DND-41 (cell line): ENCODE measurements at regions not wholly inside any gene's neighbourhood (a gene's known extent, or its start where the extent isn't known, plus 50 kb on each side); places are given as distances from the start of the nearest gene placed in this dataset.

Experiments used
- ATAC-seq: fragments of 200-7000 bp; cut with Tn5 transposase; 3 replicates; pipeline ENCODE4 v1.9.1; 2021; ENCODE audit warnings: low read depth; ENCODE audit not compliant: insufficient read depth
- DNase-seq: peaks from one replicate; pipeline ENCODE4 v3.0.0-alpha.2; 2020
- H2AFZ ChIP-seq: 2 replicates; pipeline ENCODE4 v1.6.0; 2012; ENCODE audit warnings: low read depth, low read length
- H3K27ac ChIP-seq: 2 replicates; pipeline ENCODE4 v1.5.1; 2012; ENCODE audit warnings: low read length, inconsistent platforms
- H3K27me3 ChIP-seq: fragments of 200-600 bp; sonication (generic); 2 replicates; pipeline ENCODE4 v1.6.0; 2012; ENCODE audit warnings: low read length, mild to moderate bottlenecking, inconsistent platforms; ENCODE audit not compliant: insufficient read depth, poor library complexity
- H3K36me3 ChIP-seq: 2 replicates; pipeline ENCODE4 v1.5.1; 2012; ENCODE audit warnings: low read length, inconsistent platforms; ENCODE audit not compliant: insufficient read depth
- H3K4me1 ChIP-seq: 2 replicates; pipeline ENCODE4 v1.5.1; 2012; ENCODE audit warnings: mild to moderate bottlenecking, low read length; ENCODE audit not compliant: insufficient read depth
- H3K4me2 ChIP-seq: 2 replicates; pipeline ENCODE4 v1.6.0; 2012; ENCODE audit warnings: mild to moderate bottlenecking, moderate library complexity, low read length, inconsistent platforms; ENCODE audit not compliant: insufficient read depth
- H3K4me3 ChIP-seq, 2 experiments: fragments of 200-600 bp in 1 of 2; shearing (Covaris generic) in 1 of 2; 2 replicates each; pipeline ENCODE4 v1.5.1; 2012 to 2016; ENCODE audit warnings: inconsistent platforms in 2 of 2, low read length in 2 of 2, mild to moderate bottlenecking in 2 of 2, low read depth in 1 of 2, moderate library complexity in 1 of 2
- H3K79me2 ChIP-seq: 2 replicates; pipeline ENCODE4 v1.6.0; 2012; ENCODE audit warnings: low read length, inconsistent platforms; ENCODE audit not compliant: insufficient read depth
- H3K9ac ChIP-seq: 2 replicates; pipeline ENCODE4 v1.6.0; 2012; ENCODE audit warnings: low read depth, mild to moderate bottlenecking, inconsistent platforms, low read length, moderate library complexity
- H3K9me3 ChIP-seq: 2 replicates; pipeline ENCODE4 v1.5.1; 2012; ENCODE audit warnings: low read length, moderate library complexity, mild to moderate bottlenecking, inconsistent platforms; ENCODE audit not compliant: insufficient read depth, severe bottlenecking
- H4K20me1 ChIP-seq: 2 replicates; pipeline ENCODE4 v1.6.0; 2012; ENCODE audit warnings: low read length; ENCODE audit not compliant: insufficient read depth
- CTCF ChIP-seq: IDR thresholded peaks from 2 replicates; pipeline ENCODE4 v1.5.1; 2012; ENCODE audit warnings: borderline replicate concordance, low read length, moderate library complexity, mild to moderate bottlenecking; ENCODE audit not compliant: poor library complexity, severe bottlenecking; ENCODE audit errors: extremely low read depth
- EZH2 ChIP-seq: IDR thresholded peaks from 3 replicates; pipeline ENCODE4 v1.6.1; 2012; ENCODE audit warnings: borderline replicate concordance, low read depth, mild to moderate bottlenecking, moderate library complexity, low read length, inconsistent platforms; ENCODE audit not compliant: severe bottlenecking

GRCh38 chr1:80054129-80054528 is 1047.6 kb upstream of the ADGRL4 start:
- TF ChIP-seq CTCF: no peak
- TF ChIP-seq EZH2: no peak
- Histone ChIP-seq H3K36me3 (no peaks in the 10 kb centered on the region), H3K4me1 (no peaks in the 10 kb centered on the region), H3K27me3 (no peaks in the 10 kb centered on the region), H3K27ac (no peak overlapping the region), H3K9me3 (peaks cover 7% of the 10 kb centered on the region), H3K79me2 (no peaks in the 10 kb centered on the region), H2AFZ (no peak overlapping the region), H3K9ac (no peak overlapping the region), H4K20me1 (no peaks in the 10 kb centered on the region), H3K4me3 (no peak overlapping the region), H3K4me2 (no peak overlapping the region)
- DNase-seq: no peak
- ATAC-seq: no peak

GRCh38 chr1:80053613-80054012 is 1047.1 kb upstream of the ADGRL4 start:
- Histone ChIP-seq H3K27me3 (no peaks in the 10 kb centered on the region), H3K9ac (no peak overlapping the region), H3K79me2 (no peaks in the 10 kb centered on the region), H3K4me3 (no peak overlapping the region), H3K4me1 (no peaks in the 10 kb centered on the region), H2AFZ (no peak overlapping the region), H3K4me2 (no peak overlapping the region), H3K27ac (no peak overlapping the region), H3K9me3 (peaks cover 7% of the 10 kb centered on the region), H3K36me3 (no peaks in the 10 kb centered on the region), H4K20me1 (no peaks in the 10 kb centered on the region)
- TF ChIP-seq EZH2: no peak
- TF ChIP-seq CTCF: no peak
- DNase-seq: no peak
- no peak for ATAC-seq

GRCh38 chr1:80050523-80050922 is 1044.0 kb upstream of the ADGRL4 start:
- TF ChIP-seq EZH2 (no peak), CTCF (no peak)
- no peaks in the 10 kb centered on the region for H3K36me3 ChIP-seq
- no peak overlapping the region for H2AFZ ChIP-seq
- no peaks in the 10 kb centered on the region for H3K79me2 ChIP-seq
- H4K20me1 ChIP-seq: no peaks in the 10 kb centered on the region
- no peak overlapping the region for H3K27ac ChIP-seq
- no peaks in the 10 kb centered on the region for H3K27me3 ChIP-seq
- peaks cover 7% of the 10 kb centered on the region for H3K9me3 ChIP-seq
- no peak overlapping the region for H3K4me3 ChIP-seq
- no peak overlapping the region for H3K4me2 ChIP-seq
- DNase-seq (no peak), ATAC-seq (no peak)
- no peaks in the 10 kb centered on the region for H3K4me1 ChIP-seq
- no peak overlapping the region for H3K9ac ChIP-seq

GRCh38 chr1:80050085-80050484 is 1043.6 kb upstream of the ADGRL4 start:
- H3K36me3 ChIP-seq: no peaks in the 10 kb centered on the region
- no peaks in the 10 kb centered on the region for H3K27me3 ChIP-seq
- no peaks in the 10 kb centered on the region for H4K20me1 ChIP-seq
- no peak for TF ChIP-seq EZH2
- no peak for TF ChIP-seq CTCF
- H3K27ac ChIP-seq: no peak overlapping the region
- no peaks in the 10 kb centered on the region for H3K79me2 ChIP-seq
- H3K9ac ChIP-seq: no peak overlapping the region
- no peak overlapping the region for H2AFZ ChIP-seq
- no peaks in the 10 kb centered on the region for H3K4me1 ChIP-seq
- DNase-seq: no peak
- peaks cover 7% of the 10 kb centered on the region for H3K9me3 ChIP-seq
- H3K4me2 ChIP-seq: no peak overlapping the region
- ATAC-seq: no peak
- no peak overlapping the region for H3K4me3 ChIP-seq
